PFSK-1 (cell line): ENCODE measurements at regions not wholly inside any gene's neighbourhood (a gene's known extent, or its start where the extent isn't known, plus 50 kb on each side); places are given as distances from the start of the nearest gene placed in this dataset.

Experiments
- FOXP2 ChIP-seq: optimal IDR thresholded peaks from 2 replicates; pipeline ENCODE3; 2011; ENCODE audit warnings: borderline replicate concordance, control low read depth, inconsistent platforms; ENCODE audit not compliant: insufficient read depth; ENCODE audit errors: extremely low read length, extremely low read depth
- POLR2AphosphoS5 ChIP-seq: IDR thresholded peaks from 2 replicates; pipeline ENCODE4 v1.6.1; 2012; ENCODE audit warnings: low read depth, mild to moderate bottlenecking, control low read depth, low read length, moderate library complexity
- SIN3A ChIP-seq: IDR thresholded peaks from 2 replicates; pipeline ENCODE4 v1.6.1; 2012; ENCODE audit warnings: mild to moderate bottlenecking, low read length, moderate library complexity, borderline replicate concordance; ENCODE audit not compliant: insufficient read depth
- TAF1 ChIP-seq: IDR thresholded peaks from 2 replicates; pipeline ENCODE4 v1.6.1; 2012; ENCODE audit warnings: low read length, control low read depth, borderline replicate concordance; ENCODE audit not compliant: insufficient read depth
- TF ChIP-seq, protein P1 (sequence below), 2 experiments: IDR thresholded peaks; 2 replicates each; pipeline versions ENCODE4 v1.6.1 to v1.8.0; 2011 to 2012; ENCODE audit warnings: low read depth in 2 of 2, low read length in 2 of 2, control low read depth in 1 of 2, inconsistent platforms in 1 of 2, mild to moderate bottlenecking in 1 of 2, moderate library complexity in 1 of 2; ENCODE audit not compliant: insufficient read depth in 1 of 2

DNA sequence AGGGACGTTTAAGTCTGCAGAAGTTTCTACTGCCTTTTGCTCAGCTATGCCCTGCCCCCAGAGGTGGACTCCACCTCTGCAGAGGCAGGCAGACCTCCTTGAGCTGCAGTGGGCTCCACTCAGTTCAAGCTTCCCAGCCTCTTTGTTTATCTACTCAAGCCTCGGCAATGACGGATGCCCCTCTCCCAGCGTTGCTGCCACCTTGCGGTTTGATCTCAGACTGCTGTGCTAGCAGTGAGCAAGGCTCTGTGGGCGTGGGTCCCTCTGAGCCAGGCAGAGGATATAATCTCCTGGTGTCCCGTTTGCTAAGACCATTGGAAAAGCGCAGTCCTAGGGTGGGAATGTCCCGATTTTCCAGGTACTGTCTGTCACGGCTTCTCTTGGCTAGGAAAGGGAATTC lies 2188.5 kb upstream of the WWC1 start:
- no peak for TF ChIP-seq SIN3A
- TF ChIP-seq, protein P1, sequence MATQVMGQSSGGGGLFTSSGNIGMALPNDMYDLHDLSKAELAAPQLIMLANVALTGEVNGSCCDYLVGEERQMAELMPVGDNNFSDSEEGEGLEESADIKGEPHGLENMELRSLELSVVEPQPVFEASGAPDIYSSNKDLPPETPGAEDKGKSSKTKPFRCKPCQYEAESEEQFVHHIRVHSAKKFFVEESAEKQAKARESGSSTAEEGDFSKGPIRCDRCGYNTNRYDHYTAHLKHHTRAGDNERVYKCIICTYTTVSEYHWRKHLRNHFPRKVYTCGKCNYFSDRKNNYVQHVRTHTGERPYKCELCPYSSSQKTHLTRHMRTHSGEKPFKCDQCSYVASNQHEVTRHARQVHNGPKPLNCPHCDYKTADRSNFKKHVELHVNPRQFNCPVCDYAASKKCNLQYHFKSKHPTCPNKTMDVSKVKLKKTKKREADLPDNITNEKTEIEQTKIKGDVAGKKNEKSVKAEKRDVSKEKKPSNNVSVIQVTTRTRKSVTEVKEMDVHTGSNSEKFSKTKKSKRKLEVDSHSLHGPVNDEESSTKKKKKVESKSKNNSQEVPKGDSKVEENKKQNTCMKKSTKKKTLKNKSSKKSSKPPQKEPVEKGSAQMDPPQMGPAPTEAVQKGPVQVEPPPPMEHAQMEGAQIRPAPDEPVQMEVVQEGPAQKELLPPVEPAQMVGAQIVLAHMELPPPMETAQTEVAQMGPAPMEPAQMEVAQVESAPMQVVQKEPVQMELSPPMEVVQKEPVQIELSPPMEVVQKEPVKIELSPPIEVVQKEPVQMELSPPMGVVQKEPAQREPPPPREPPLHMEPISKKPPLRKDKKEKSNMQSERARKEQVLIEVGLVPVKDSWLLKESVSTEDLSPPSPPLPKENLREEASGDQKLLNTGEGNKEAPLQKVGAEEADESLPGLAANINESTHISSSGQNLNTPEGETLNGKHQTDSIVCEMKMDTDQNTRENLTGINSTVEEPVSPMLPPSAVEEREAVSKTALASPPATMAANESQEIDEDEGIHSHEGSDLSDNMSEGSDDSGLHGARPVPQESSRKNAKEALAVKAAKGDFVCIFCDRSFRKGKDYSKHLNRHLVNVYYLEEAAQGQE (IDR thresholded peaks at IDR 0.05; ENCODE audit: insufficient read depth in 1 of 2, low read depth in 2 of 2, low read length in 2 of 2): no peak
- no peak for TF ChIP-seq TAF1
- TF ChIP-seq FOXP2: no peak
- no peak for TF ChIP-seq POLR2AphosphoS5

DNA sequence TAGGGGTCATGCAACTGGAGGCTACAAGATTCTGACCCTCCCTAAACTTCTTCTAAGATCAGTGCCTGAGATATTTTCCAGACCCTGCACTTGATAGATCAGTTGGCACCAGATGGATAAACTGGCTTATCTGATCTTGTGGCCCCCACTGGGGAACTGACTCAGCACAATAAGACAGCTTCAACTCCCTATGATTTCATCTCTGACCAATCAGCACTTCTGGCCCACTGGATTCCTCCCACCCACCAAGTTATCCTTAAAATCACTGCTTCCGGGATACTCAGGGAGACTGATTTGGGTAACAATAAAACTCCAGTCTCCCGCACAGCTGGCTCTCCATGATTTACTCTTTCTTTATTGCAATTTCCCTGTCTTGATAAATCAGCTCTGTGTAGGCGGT lies 2180.4 kb upstream of the WWC1 start:
- no peak for TF ChIP-seq TAF1
- TF ChIP-seq SIN3A: no peak
- TF ChIP-seq POLR2AphosphoS5: no peak

DNA sequence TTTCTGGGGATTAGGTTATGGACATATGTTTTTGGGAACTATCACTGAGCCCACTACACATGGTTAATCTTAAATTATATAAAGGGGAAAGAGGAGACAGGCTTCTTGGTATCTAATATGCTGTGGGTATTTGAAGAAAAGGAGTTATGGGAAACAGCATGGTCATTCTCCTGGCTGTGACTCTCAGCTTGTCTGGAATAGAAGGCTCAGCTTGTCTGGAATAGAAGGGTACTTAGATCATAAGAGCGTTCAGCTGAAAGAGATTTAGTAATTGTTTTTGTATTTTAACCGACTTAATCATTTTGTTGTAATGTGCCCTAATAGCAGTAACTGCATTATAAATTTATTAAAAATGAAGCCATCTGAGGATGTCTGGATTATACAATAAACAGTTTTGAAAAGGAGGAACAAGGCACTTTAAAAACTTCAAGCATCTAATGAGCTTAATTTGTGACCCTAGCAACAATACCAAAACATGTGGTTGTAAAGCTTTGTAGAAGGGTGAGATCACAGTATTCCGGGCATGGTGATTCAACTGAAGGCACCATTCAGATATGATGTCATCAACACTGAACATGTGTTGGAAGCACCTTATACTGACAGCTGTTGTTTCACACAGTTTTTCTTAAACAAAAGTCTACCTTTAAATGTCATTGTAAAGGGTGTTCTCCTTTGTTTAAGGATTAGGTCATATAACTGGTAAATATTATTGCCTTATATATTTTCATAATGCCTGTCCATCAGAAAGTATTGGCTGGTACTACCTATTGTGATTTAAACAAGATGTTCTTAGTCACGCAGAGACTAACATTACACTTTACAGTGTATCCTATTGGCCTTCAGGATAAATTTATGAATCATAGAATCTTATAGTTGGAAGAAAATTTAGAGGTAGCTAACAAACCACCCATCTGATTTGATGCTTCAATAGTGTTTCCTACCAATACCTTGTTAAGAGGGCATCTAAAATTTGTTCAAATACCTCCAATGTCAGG lies 2174.1 kb upstream of the WWC1 start:
- TF ChIP-seq TAF1 (no peak), POLR2AphosphoS5 (no peak), SIN3A (no peak), FOXP2 (no peak)
- TF ChIP-seq, protein P1 (IDR thresholded peaks at IDR 0.05; ENCODE audit: insufficient read depth in 1 of 2, low read depth in 2 of 2, low read length in 2 of 2): no peak

DNA sequence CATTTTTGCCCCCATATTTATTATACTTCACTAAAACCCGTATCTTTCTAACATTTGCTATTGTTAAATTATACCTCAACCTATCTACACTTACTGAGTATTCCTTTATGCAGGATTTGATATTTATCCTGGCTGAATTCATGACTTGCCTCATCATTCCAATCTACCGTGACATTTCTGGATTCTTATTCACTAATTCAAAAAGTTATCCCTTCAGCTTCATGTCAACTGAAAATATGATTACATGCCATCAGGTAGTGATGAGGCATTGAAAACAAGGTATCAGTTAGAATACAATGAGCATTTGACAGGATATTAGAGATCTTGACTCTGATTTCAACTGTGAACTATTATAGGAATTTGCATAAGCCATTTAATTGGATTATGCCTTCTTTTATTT lies 2171.9 kb upstream of the WWC1 start:
- TF ChIP-seq, protein P1 (IDR thresholded peaks at IDR 0.05; ENCODE audit: insufficient read depth in 1 of 2, low read depth in 2 of 2, low read length in 2 of 2): no peak
- TF ChIP-seq TAF1 (no peak), POLR2AphosphoS5 (no peak), FOXP2 (no peak), SIN3A (no peak)

DNA sequence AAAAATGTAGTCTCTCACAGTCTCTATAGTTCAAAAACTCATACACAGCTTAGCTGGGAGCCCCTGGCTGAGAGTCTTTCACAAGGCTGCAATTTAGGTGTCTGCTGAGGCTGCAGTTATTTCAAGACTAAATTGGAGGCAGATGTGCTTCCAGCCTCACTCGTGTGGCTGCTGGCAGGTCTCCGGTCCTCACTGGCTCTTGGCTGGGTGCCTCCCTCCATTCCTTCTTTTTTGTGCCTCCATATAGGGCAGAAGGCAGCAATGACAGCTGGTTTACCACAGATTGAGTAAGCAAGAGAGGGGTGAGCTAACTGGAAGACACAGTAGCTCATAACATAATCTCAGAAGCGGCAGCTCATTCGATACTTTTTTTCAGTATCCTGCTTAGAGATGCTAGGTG lies 2167.7 kb upstream of the WWC1 start:
- TF ChIP-seq, protein P1 (IDR thresholded peaks at IDR 0.05; ENCODE audit: insufficient read depth in 1 of 2, low read depth in 2 of 2, low read length in 2 of 2): no peak
- no peak for TF ChIP-seq TAF1
- no peak for TF ChIP-seq FOXP2
- TF ChIP-seq SIN3A: no peak
